BJ (cell line): ENCODE measurements at regions not wholly inside any gene's neighbourhood (a gene's known extent, or its start where the extent isn't known, plus 50 kb on each side); places are given as distances from the start of the nearest gene placed in this dataset.

Source experiments
- CTCF ChIA-PET: fragments of 350-600 bp; formaldehyde crosslinking; extraction: SDS; loops from one replicate; lab custom pipeline; 2021; ENCODE audit warnings: antibody characterized with exemption, inconsistent platforms; lab: Yijun Ruan, JAX
- POLR2A ChIA-PET: fragments of 300-600 bp; sonication (Branson Sonifier 250); formaldehyde crosslinking; extraction: SDS; loops from one replicate; lab custom pipeline; 2021; ENCODE audit warnings: antibody characterized with exemption; lab: Charles Lee
- DNase-seq: peaks from one replicate; pipeline ENCODE4 v3.0.0-alpha.2; 2011; ENCODE audit warnings: low read depth
- H3K27me3 ChIP-seq: 2 replicates; pipeline ENCODE4 v1.6.0; 2011; ENCODE audit warnings: low read length; ENCODE audit not compliant: control insufficient read depth, insufficient read depth
- H3K36me3 ChIP-seq: 2 replicates; pipeline ENCODE4 v1.5.1; 2011; ENCODE audit warnings: low read length; ENCODE audit not compliant: control insufficient read depth, insufficient read depth
- H3K4me3 ChIP-seq: 2 replicates; pipeline ENCODE4 v1.5.1; 2011; ENCODE audit warnings: low read depth, mild to moderate bottlenecking, control low read depth, low read length
- TF ChIP-seq, protein P1 (sequence below): IDR thresholded peaks from 2 replicates; pipeline ENCODE4 v1.5.1; 2011; ENCODE audit warnings: low read depth, mild to moderate bottlenecking, control low read depth, inconsistent platforms, low read length, moderate library complexity; ENCODE audit not compliant: insufficient read depth

DNA sequence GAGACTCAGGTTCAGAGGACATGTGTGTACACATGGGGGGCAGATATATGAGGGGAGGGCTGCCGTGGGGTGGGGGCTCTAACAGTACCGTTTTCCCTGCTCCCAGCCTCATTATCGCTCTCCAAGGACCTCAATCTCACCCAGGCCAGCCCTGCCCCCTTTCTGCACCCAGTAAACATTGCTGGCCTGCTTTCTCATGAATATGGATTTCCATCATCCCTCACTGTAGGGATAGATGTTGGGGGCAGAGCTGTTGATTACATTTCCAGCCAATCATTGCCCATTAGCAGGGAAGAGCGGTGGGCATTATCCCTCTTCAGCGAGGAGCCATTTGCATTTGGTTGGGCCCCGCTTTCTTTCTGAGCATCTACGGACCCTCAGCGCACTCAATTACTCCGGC is 273.8 kb downstream of the RPS6KC1 start:
- DNase-seq, result no peak
- Histone ChIP-seq H3K4me3 (no peak overlapping the region), H3K27me3 (no peaks in the 10 kb centered on the region), H3K36me3 (no peaks in the 10 kb centered on the region)
- ChIA-PET POLR2A (no interaction called here), CTCF (interaction anchor here (1.7 kb wide), 1 partner anchor 10 kb away, joined by 4 read pairs; no protein-coding TSS in a partner anchor)
- TF ChIP-seq, protein P1, sequence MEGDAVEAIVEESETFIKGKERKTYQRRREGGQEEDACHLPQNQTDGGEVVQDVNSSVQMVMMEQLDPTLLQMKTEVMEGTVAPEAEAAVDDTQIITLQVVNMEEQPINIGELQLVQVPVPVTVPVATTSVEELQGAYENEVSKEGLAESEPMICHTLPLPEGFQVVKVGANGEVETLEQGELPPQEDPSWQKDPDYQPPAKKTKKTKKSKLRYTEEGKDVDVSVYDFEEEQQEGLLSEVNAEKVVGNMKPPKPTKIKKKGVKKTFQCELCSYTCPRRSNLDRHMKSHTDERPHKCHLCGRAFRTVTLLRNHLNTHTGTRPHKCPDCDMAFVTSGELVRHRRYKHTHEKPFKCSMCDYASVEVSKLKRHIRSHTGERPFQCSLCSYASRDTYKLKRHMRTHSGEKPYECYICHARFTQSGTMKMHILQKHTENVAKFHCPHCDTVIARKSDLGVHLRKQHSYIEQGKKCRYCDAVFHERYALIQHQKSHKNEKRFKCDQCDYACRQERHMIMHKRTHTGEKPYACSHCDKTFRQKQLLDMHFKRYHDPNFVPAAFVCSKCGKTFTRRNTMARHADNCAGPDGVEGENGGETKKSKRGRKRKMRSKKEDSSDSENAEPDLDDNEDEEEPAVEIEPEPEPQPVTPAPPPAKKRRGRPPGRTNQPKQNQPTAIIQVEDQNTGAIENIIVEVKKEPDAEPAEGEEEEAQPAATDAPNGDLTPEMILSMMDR, result no peak

GRCh38 chr1:213325482-213325881 is 274.4 kb downstream of the RPS6KC1 start:
- TF ChIP-seq, protein P1, result no peak
- no peak for DNase-seq
- POLR2A ChIA-PET, result no interaction called here
- Histone ChIP-seq H3K4me3 (no peak overlapping the region), H3K36me3 (no peaks in the 10 kb centered on the region), H3K27me3 (no peaks in the 10 kb centered on the region)
- CTCF ChIA-PET, result interaction anchor here (0.6 kb wide), 1 partner anchor 63 kb away, joined by 4 read pairs; no protein-coding TSS in a partner anchor

GRCh38 chr1:213326281-213327016 is 275.4 kb downstream of the RPS6KC1 start:
- ChIA-PET POLR2A (no interaction called here), CTCF (interaction anchor here (0.9 kb wide), 1 partner anchor 245 kb away, joined by 3 read pairs; no protein-coding TSS in a partner anchor)
- Histone ChIP-seq H3K4me3 (no peak overlapping the region), H3K36me3 (no peaks in the 10 kb centered on the region), H3K27me3 (no peaks in the 10 kb centered on the region)
- no peak for DNase-seq
- TF ChIP-seq, protein P1, result no peak

DNA sequence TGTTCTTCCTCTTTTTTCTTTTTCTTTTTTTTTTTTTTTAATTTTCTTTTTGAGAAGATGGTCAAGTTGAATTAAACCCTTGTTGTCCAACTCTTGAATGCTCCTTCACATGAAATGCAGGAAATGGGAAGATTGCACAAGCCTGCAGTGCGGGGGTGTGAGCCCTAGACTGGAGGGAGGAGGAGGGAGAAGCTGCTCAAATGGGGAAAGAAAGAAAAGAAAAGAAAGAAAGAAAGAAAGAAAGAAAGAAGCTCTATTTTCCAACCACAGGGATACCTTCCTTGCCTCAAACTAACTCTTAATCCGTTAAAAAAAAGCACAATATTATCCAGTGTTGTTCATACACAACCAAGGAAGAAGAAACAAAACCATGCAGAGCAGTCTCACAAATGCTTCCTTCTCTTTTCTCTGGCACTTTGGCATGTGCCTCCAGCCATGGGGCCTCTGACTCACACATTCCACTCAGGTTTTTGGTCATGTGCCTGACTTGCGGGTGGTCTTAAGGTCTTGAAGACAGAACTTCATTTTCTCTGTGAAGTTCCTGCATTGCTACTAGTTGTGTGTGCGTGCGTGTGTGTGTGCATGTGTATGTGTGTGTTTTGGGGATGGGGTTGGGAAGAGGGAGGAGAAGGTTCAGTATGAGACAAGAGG is 276.1 kb downstream of the RPS6KC1 start:
- ChIA-PET POLR2A (no interaction called here), CTCF (interaction anchor here (0.9 kb wide), 1 partner anchor 245 kb away, joined by 3 read pairs; no protein-coding TSS in a partner anchor)
- Histone ChIP-seq H3K4me3 (no peak overlapping the region), H3K36me3 (no peaks in the 10 kb centered on the region), H3K27me3 (no peaks in the 10 kb centered on the region)
- DNase-seq, result peak; percentile 53
- TF ChIP-seq, protein P1, result no peak

DNA sequence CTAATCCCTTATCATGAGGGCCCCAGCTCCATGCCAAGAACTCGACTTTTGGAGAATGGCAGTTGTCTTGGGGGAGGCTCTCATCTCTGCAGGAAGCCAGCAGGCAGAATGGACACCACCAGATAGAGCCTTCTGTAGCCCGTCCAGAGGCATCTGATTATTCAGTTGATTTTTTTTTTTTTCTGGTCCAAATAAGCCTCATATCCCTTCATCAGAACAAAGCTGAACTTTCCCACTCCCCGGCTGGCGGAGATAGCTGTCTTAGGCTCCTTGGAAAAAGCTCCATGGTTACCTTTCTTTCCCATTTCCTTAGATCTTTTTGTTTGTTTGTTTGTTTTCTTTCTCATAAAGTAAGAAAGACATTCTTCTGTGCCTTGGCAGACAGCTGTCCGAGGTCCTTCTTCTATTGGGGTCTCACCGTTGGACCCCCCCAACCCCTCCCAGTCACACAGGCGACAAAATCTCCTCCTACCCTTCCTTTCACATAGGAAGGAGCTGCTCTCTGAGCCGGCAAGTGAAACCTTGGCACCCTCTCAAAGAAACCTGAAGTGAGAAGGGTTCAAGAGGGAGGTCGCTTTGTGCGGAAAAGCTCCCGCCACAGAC is 278.5 kb downstream of the RPS6KC1 start:
- TF ChIP-seq, protein P1, result no peak
- H3K4me3 ChIP-seq, result no peak overlapping the region
- POLR2A ChIA-PET, result no interaction called here
- no peak for DNase-seq
- H3K27me3 ChIP-seq, result no peaks in the 10 kb centered on the region
- CTCF ChIA-PET, result no interaction called here
- no peaks in the 10 kb centered on the region for H3K36me3 ChIP-seq
